NOMO-1 treated with DMSO at 0.1 percent for 48 hours (cell line): ENCODE measurements at regions not wholly inside any gene's neighbourhood (a gene's known extent, or its start where the extent isn't known, plus 50 kb on each side); places are given as distances from the start of the nearest gene placed in this dataset.

Experiments used
- DNase-seq: peaks from one replicate; lab custom pipeline; 2025; ENCODE audit not compliant: unreplicated experiment; lab: John Stamatoyannopoulos, UW

GRCh38 chr4:98765771-98766170 lies 107.4 kb upstream of the TSPAN5 start:
- DNase-seq: no peak

GRCh38 chr4:98758182-98758581 lies 99.8 kb upstream of the TSPAN5 start:
- DNase-seq: no peak

- DNase-seq: no peak
Observed at GRCh38 chr4:98754736-98755135, 96.3 kb upstream of the TSPAN5 start.

GRCh38 chr4:98749206-98749605 lies 90.8 kb upstream of the TSPAN5 start:
- no peak for DNase-seq

- no peak for DNase-seq
Observed at GRCh38 chr4:98748609-98749008, 90.2 kb upstream of the TSPAN5 start.

- DNase-seq: no peak
Observed at GRCh38 chr4:98747393-98748091, 89.1 kb upstream of the TSPAN5 start.

- no peak for DNase-seq
Observed at GRCh38 chr4:98746936-98747335, 88.5 kb upstream of the TSPAN5 start.

- DNase-seq: no peak
Observed at GRCh38 chr4:98746530-98746929, 88.1 kb upstream of the TSPAN5 start.

GRCh38 chr4:98745366-98745765 lies 87.0 kb upstream of the TSPAN5 start:
- peak; percentile 5 for DNase-seq

- no peak for DNase-seq
Observed at GRCh38 chr4:98744372-98745150, 86.2 kb upstream of the TSPAN5 start.

- no peak for DNase-seq
Observed at GRCh38 chr4:98741952-98742351, 83.5 kb upstream of the TSPAN5 start.

- no peak for DNase-seq
Observed at GRCh38 chr4:98739751-98740150, 81.3 kb upstream of the TSPAN5 start.

- no peak for DNase-seq
Observed at GRCh38 chr4:98733601-98734000, 75.2 kb upstream of the TSPAN5 start.

- no peak for DNase-seq
Observed at GRCh38 chr4:98728871-98729270, 70.5 kb upstream of the TSPAN5 start.

GRCh38 chr4:98728433-98728832 lies 70.0 kb upstream of the TSPAN5 start:
- no peak for DNase-seq

GRCh38 chr4:98722000-98722399 lies 63.6 kb upstream of the TSPAN5 start:
- no peak for DNase-seq

GRCh38 chr4:98720871-98721480 lies 62.6 kb upstream of the TSPAN5 start:
- no peak for DNase-seq

GRCh38 chr4:98716796-98717195 lies 58.4 kb upstream of the TSPAN5 start:
- DNase-seq: no peak

GRCh38 chr4:98712607-98713006 lies 54.2 kb upstream of the TSPAN5 start:
- DNase-seq: no peak

GRCh38 chr4:98711526-98711925 lies 53.1 kb upstream of the TSPAN5 start:
- DNase-seq: no peak

- DNase-seq: no peak
Observed at GRCh38 chr4:98710831-98711230, 52.4 kb upstream of the TSPAN5 start.
